Karpas-422 (cell line): ENCODE measurements at regions not wholly inside any gene's neighbourhood (a gene's known extent, or its start where the extent isn't known, plus 50 kb on each side); places are given as distances from the start of the nearest gene placed in this dataset.

ENCODE experiments used
- DNase-seq: peaks from one replicate; pipeline ENCODE4 v3.0.0-alpha.2; 2015
- H2AFZ ChIP-seq: fragments of 200-600 bp; sonication (generic); 2 replicates; pipeline ENCODE4 v1.6.1; 2014; ENCODE audit warnings: antibody characterized with exemption, low read length, mixed read lengths
- H3K27ac ChIP-seq: fragments of 200-600 bp; sonication (generic); 2 replicates; pipeline ENCODE4 v1.5.1; 2014; ENCODE audit warnings: mild to moderate bottlenecking, low read length, moderate library complexity
- H3K27me3 ChIP-seq: fragments of 200-600 bp; sonication (generic); 2 replicates; pipeline ENCODE4 v1.6.1; 2014; ENCODE audit warnings: low read length, mixed read lengths
- H3K36me3 ChIP-seq: fragments of 200-600 bp; sonication (generic); 2 replicates; pipeline ENCODE4 v1.6.1; 2014; ENCODE audit warnings: low read length, mixed read lengths; ENCODE audit not compliant: insufficient read depth
- H3K4me1 ChIP-seq: fragments of 200-600 bp; sonication (generic); 2 replicates; pipeline ENCODE4 v1.6.1; 2014; ENCODE audit warnings: mild to moderate bottlenecking, low read length, mixed read lengths
- H3K4me2 ChIP-seq: fragments of 200-600 bp; sonication (generic); 2 replicates; pipeline ENCODE4 v1.6.1; 2014; ENCODE audit warnings: low read length, low read depth, mild to moderate bottlenecking; ENCODE audit not compliant: poor library complexity, severe bottlenecking
- H3K4me3 ChIP-seq: fragments of 200-600 bp; sonication (generic); 2 replicates; pipeline ENCODE4 v1.5.1; 2014; ENCODE audit warnings: mild to moderate bottlenecking, antibody characterized with exemption, low read length, mixed read lengths
- H3K79me2 ChIP-seq: fragments of 200-600 bp; sonication (generic); 2 replicates; pipeline ENCODE4 v1.6.1; 2014; ENCODE audit warnings: mild to moderate bottlenecking, low read length, mixed read lengths
- H3K9ac ChIP-seq: fragments of 200-600 bp; sonication (generic); 2 replicates; pipeline ENCODE4 v1.6.0; 2014; ENCODE audit warnings: low read length
- H3K9me2 ChIP-seq: fragments of 200-600 bp; sonication (generic), shearing (Covaris generic); replicated peaks from 2 replicates; pipeline ENCODE4 v1.6.0; 2014; ENCODE audit warnings: mild to moderate bottlenecking, low read length, moderate library complexity; ENCODE audit not compliant: insufficient read depth
- H3K9me3 ChIP-seq: fragments of 300-700, 200-600 bp; sonication (generic); 2 replicates; pipeline ENCODE4 v1.6.1; 2014; ENCODE audit warnings: low read length, mixed read lengths
- H4K20me1 ChIP-seq: fragments of 200-600 bp; sonication (generic); 2 replicates; pipeline ENCODE4 v1.6.1; 2014; ENCODE audit warnings: mild to moderate bottlenecking, antibody characterized with exemption, low read length, low read depth; ENCODE audit not compliant: insufficient read depth

DNA sequence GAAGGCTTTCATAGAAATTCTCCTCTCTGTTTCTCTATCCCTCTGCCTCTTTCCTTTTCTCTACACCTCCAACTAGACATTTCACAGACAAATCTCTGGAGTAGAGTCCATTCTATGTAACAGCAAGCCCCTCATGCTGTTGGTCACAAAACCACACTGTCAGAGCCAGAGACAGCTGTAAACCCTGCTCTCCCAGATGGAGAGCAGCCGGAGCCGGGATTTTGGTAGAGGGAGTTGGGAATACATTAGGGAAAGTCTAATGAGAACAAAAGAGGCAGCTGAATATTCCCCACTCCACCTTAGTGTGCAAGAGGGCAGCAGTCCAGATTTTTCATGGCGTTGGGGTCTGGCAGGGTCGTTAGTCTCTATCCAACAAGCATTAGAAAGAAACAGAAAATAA lies 68.3 kb upstream of the EDN1 start:
- Histone ChIP-seq H3K27me3 (no peaks in the 10 kb centered on the region), H3K79me2 (no peaks in the 10 kb centered on the region), H3K9me3 (no peaks in the 10 kb centered on the region), H3K4me2 (no peak overlapping the region), H4K20me1 (no peaks in the 10 kb centered on the region), H3K9me2 (no peaks in the 10 kb centered on the region), H3K9ac (no peak overlapping the region), H3K27ac (no peak overlapping the region), H3K4me1 (no peaks in the 10 kb centered on the region), H2AFZ (no peak overlapping the region), H3K4me3 (no peak overlapping the region), H3K36me3 (no peaks in the 10 kb centered on the region)
- no peak for DNase-seq

- DNase-seq, result no peak
- H3K4me3 ChIP-seq, result no peak overlapping the region
Observed at GRCh38 chr6:12222405-12223366, 67.5 kb upstream of the EDN1 start.

DNA sequence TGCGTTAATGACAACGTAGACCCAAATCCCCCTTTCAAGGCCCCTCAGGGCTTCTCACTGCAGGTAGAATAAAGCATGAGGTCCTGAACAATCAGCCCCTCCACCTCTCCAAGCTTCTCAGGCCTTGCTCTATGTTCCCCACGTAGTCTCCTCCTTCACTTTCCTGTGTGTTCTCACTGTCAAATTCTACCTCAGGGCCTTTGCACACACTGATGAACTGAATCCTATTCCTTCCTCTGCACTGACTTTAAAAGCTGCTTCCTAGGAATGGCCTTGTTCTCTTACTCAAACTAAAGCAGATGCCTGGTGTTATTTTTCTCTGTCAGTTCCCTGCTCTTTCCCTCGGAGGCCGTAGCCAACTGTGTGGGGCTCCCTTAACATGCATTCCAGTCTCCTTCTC lies 66.8 kb upstream of the EDN1 start:
- Histone ChIP-seq H3K79me2 (no peaks in the 10 kb centered on the region), H3K4me2 (no peak overlapping the region), H3K9me2 (no peaks in the 10 kb centered on the region), H3K36me3 (no peaks in the 10 kb centered on the region), H3K9ac (no peak overlapping the region), H2AFZ (no peak overlapping the region), H3K4me1 (no peaks in the 10 kb centered on the region), H3K27me3 (no peaks in the 10 kb centered on the region), H3K4me3 (no peak overlapping the region), H3K27ac (no peak overlapping the region), H4K20me1 (no peaks in the 10 kb centered on the region), H3K9me3 (no peaks in the 10 kb centered on the region)
- DNase-seq, result no peak

More at GRCh38 chr6:12222405-12223366, 67.5 kb upstream of the EDN1 start:
- Histone ChIP-seq H3K9me3 (no peaks in the 10 kb centered on the region), H3K27me3 (no peaks in the 10 kb centered on the region), H3K36me3 (no peaks in the 10 kb centered on the region), H3K79me2 (no peaks in the 10 kb centered on the region), H3K9ac (no peak overlapping the region), H3K9me2 (no peaks in the 10 kb centered on the region), H4K20me1 (no peaks in the 10 kb centered on the region), H3K27ac (no peak overlapping the region), H3K4me2 (no peak overlapping the region), H3K4me1 (no peaks in the 10 kb centered on the region), H2AFZ (no peak overlapping the region)

- no peaks in the 10 kb centered on the region for H3K9me2 ChIP-seq
- H3K36me3 ChIP-seq, result no peaks in the 10 kb centered on the region
- H3K27ac ChIP-seq, result no peak overlapping the region
- H4K20me1 ChIP-seq, result no peaks in the 10 kb centered on the region
- DNase-seq, result no peak
- no peaks in the 10 kb centered on the region for H3K4me1 ChIP-seq
- no peak overlapping the region for H3K4me3 ChIP-seq
- no peaks in the 10 kb centered on the region for H3K9me3 ChIP-seq
- no peak overlapping the region for H2AFZ ChIP-seq
- H3K79me2 ChIP-seq, result no peaks in the 10 kb centered on the region
- H3K4me2 ChIP-seq, result no peak overlapping the region
- H3K27me3 ChIP-seq, result no peaks in the 10 kb centered on the region
- no peak overlapping the region for H3K9ac ChIP-seq
Observed at GRCh38 chr6:12224251-12224650, 65.9 kb upstream of the EDN1 start.

- no peak overlapping the region for H3K4me2 ChIP-seq
- H2AFZ ChIP-seq, result no peak overlapping the region
- H3K27ac ChIP-seq, result no peak overlapping the region
- peaks cover under 1% of the 10 kb centered on the region; the same call in 1 of the 2 replicates for H3K4me1 ChIP-seq
- no peak overlapping the region for H3K4me3 ChIP-seq
- H3K9me2 ChIP-seq, result no peaks in the 10 kb centered on the region
- no peaks in the 10 kb centered on the region for H3K27me3 ChIP-seq
- H3K9me3 ChIP-seq, result no peaks in the 10 kb centered on the region
- H4K20me1 ChIP-seq, result no peaks in the 10 kb centered on the region
- DNase-seq, result no peak
- no peaks in the 10 kb centered on the region for H3K79me2 ChIP-seq
- H3K9ac ChIP-seq, result no peak overlapping the region
- H3K36me3 ChIP-seq, result no peaks in the 10 kb centered on the region
Observed at GRCh38 chr6:12228447-12229146, 61.6 kb upstream of the EDN1 start.

GRCh38 chr6:12229332-12229731 lies 60.8 kb upstream of the EDN1 start:
- Histone ChIP-seq H3K9me2 (no peaks in the 10 kb centered on the region), H3K4me1 (peaks cover 3% of the 10 kb centered on the region; the same call in 1 of the 2 replicates), H3K4me3 (no peak overlapping the region), H4K20me1 (no peaks in the 10 kb centered on the region), H3K27ac (no peak overlapping the region), H3K79me2 (no peaks in the 10 kb centered on the region), H3K4me2 (no peak overlapping the region), H3K9me3 (no peaks in the 10 kb centered on the region), H2AFZ (no peak overlapping the region), H3K27me3 (no peaks in the 10 kb centered on the region), H3K36me3 (no peaks in the 10 kb centered on the region), H3K9ac (no peak overlapping the region)
- DNase-seq, result no peak

DNA sequence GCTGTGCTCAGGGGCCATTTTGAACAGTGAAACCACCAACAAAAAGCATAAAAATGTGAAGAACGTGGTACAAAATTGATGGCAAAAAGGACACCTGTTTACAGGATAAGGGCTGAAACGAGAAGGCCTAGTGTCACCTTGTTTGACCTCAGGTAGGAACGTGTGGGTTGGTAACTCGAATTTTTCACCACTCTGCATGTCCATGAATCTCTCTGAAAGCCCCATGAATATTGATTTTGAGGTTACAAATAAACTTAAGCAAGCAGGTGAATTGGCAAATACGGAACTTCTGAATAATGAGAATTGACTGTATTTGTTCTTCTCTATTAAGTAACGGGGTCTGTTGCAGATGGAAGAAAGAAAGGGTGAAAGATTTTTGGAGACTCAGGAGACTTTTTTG lies 59.6 kb upstream of the EDN1 start:
- no peak overlapping the region for H3K4me2 ChIP-seq
- no peak overlapping the region for H3K27ac ChIP-seq
- DNase-seq, result no peak
- no peaks in the 10 kb centered on the region for H3K79me2 ChIP-seq
- H4K20me1 ChIP-seq, result no peaks in the 10 kb centered on the region
- no peaks in the 10 kb centered on the region for H3K36me3 ChIP-seq
- H2AFZ ChIP-seq, result no peak overlapping the region
- no peaks in the 10 kb centered on the region for H3K27me3 ChIP-seq
- H3K9ac ChIP-seq, result no peak overlapping the region
- no peaks in the 10 kb centered on the region for H3K9me2 ChIP-seq
- H3K4me3 ChIP-seq, result no peak overlapping the region
- H3K4me1 ChIP-seq, result peaks cover 3% of the 10 kb centered on the region; the same call in 1 of the 2 replicates
- no peaks in the 10 kb centered on the region for H3K9me3 ChIP-seq

- Histone ChIP-seq H3K4me1 (peaks cover 3% of the 10 kb centered on the region; the same call in 1 of the 2 replicates), H3K4me2 (no peak overlapping the region), H3K79me2 (no peaks in the 10 kb centered on the region), H4K20me1 (no peaks in the 10 kb centered on the region), H3K9ac (no peak overlapping the region), H3K27ac (no peak overlapping the region), H3K36me3 (no peaks in the 10 kb centered on the region), H3K4me3 (no peak overlapping the region), H3K9me3 (no peaks in the 10 kb centered on the region), H2AFZ (no peak overlapping the region), H3K27me3 (no peaks in the 10 kb centered on the region), H3K9me2 (no peaks in the 10 kb centered on the region)
- DNase-seq, result no peak
Observed at GRCh38 chr6:12232339-12232738, 57.8 kb upstream of the EDN1 start.
